ENCODE measurements at regions not wholly inside any gene's neighbourhood (a gene's known extent, or its start where the extent isn't known, plus 50 kb on each side); places are given as distances from the start of the nearest gene placed in this dataset.

GRCh38 chr5:169512385-169512784 lies 71.2 kb upstream of the SPDL1 start:
- Mint-ChIP-seq H3K4me1 (ENCODE audit: low read depth, unreplicated experiment) (peaks cover 7% of the 10 kb centered on the region), H3K9me3 (ENCODE audit: unreplicated experiment) (no peaks in the 10 kb centered on the region), H3K36me3 (ENCODE audit: insufficient read depth, unreplicated experiment) (no peaks in the 10 kb centered on the region), H3K27me3 (ENCODE audit: insufficient read depth, unreplicated experiment) (no peaks in the 10 kb centered on the region), H3K4me3 (ENCODE audit: unreplicated experiment) (no peak overlapping the region), H3K27ac (ENCODE audit: unreplicated experiment) (no peak overlapping the region)
- intact Hi-C loops (cut with micrococcal nuclease; ENCODE audit: unreplicated experiment), result loop anchor here (5.0 to 10.0 kb wide), 2 partner anchors 70 to 158 kb away; no protein-coding TSS in a partner anchor
- BruUV-seq (replicated peaks), result no TSS peak
- Histone ChIP-seq H3K4me3 (ENCODE audit: low read depth, low read length) (no peak overlapping the region), H3K36me3 (ENCODE audit: control insufficient read depth, insufficient read depth, low read length) (no peaks in the 10 kb centered on the region), H3K4me1 (peaks cover 15% of the 10 kb centered on the region; the same call in 1 of the 2 replicates), H3K27me3 (replicated peaks; ENCODE audit: control insufficient read depth, insufficient read depth, low read length) (no peaks in the 10 kb centered on the region), H3K9me3 (no peaks in the 10 kb centered on the region)
- CTCF ChIA-PET, result no interaction called here
- DNase-seq, result no peak
- POLR2A ChIA-PET, result no interaction called here
- TF ChIP-seq CTCF (IDR thresholded peaks at IDR 0.05; ENCODE audit: insufficient read depth in 1 of 2, low read depth in 1 of 2, low read length in 1 of 2, severe bottlenecking in 1 of 2, unreplicated experiment in 1 of 2), result no peak

GRCh38 chr5:169511708-169512107 lies 71.9 kb upstream of the SPDL1 start:
- H3K9me3 ChIP-seq, result no peaks in the 10 kb centered on the region
- peaks cover 7% of the 10 kb centered on the region for H3K4me1 Mint-ChIP-seq (ENCODE audit: low read depth, unreplicated experiment)
- no peak for DNase-seq
- intact Hi-C loops (cut with micrococcal nuclease; ENCODE audit: unreplicated experiment), result loop anchor here (5.0 to 10.0 kb wide), 2 partner anchors 69 to 157 kb away; no protein-coding TSS in a partner anchor
- H3K27me3 ChIP-seq (replicated peaks; ENCODE audit: control insufficient read depth, insufficient read depth, low read length), result no peaks in the 10 kb centered on the region
- H3K27ac Mint-ChIP-seq (ENCODE audit: unreplicated experiment), result no peak overlapping the region
- no peaks in the 10 kb centered on the region for H3K9me3 Mint-ChIP-seq (ENCODE audit: unreplicated experiment)
- H3K4me3 ChIP-seq (ENCODE audit: low read depth, low read length), result no peak overlapping the region
- H3K4me3 Mint-ChIP-seq (ENCODE audit: unreplicated experiment), result no peak overlapping the region
- no peaks in the 10 kb centered on the region for H3K27me3 Mint-ChIP-seq (ENCODE audit: insufficient read depth, unreplicated experiment)
- H3K36me3 Mint-ChIP-seq (ENCODE audit: insufficient read depth, unreplicated experiment), result no peaks in the 10 kb centered on the region
- ChIA-PET CTCF (no interaction called here), POLR2A (no interaction called here)
- BruUV-seq (replicated peaks), result no TSS peak
- H3K36me3 ChIP-seq (ENCODE audit: control insufficient read depth, insufficient read depth, low read length), result no peaks in the 10 kb centered on the region
- peak; percentile 4 to 32 for TF ChIP-seq CTCF (IDR thresholded peaks at IDR 0.05; ENCODE audit: insufficient read depth in 1 of 2, low read depth in 1 of 2, low read length in 1 of 2, severe bottlenecking in 1 of 2, unreplicated experiment in 1 of 2)
- H3K4me1 ChIP-seq, result peaks cover 15% of the 10 kb centered on the region; the same call in 1 of the 2 replicates

GRCh38 chr5:169507051-169507450 lies 76.5 kb upstream of the SPDL1 start:
- Histone ChIP-seq H3K36me3 (ENCODE audit: control insufficient read depth, insufficient read depth, low read length) (no peaks in the 10 kb centered on the region), H3K4me3 (ENCODE audit: low read depth, low read length) (no peak overlapping the region), H3K9me3 (no peaks in the 10 kb centered on the region), H3K4me1 (peaks cover 24% of the 10 kb centered on the region), H3K27me3 (replicated peaks; ENCODE audit: control insufficient read depth, insufficient read depth, low read length) (no peaks in the 10 kb centered on the region)
- ChIA-PET CTCF (no interaction called here), POLR2A (interaction anchor here (0.5 kb wide), 1 partner anchor 77 kb away, joined by 3 read pairs; the partner anchor contains the start of gene SPDL1)
- no peaks in the 10 kb centered on the region for H3K36me3 Mint-ChIP-seq (ENCODE audit: insufficient read depth, unreplicated experiment)
- no TSS peak for BruUV-seq (replicated peaks)
- H3K27ac Mint-ChIP-seq (ENCODE audit: unreplicated experiment), result no peak overlapping the region
- peaks cover 21% of the 10 kb centered on the region for H3K4me1 Mint-ChIP-seq (ENCODE audit: low read depth, unreplicated experiment)
- no peaks in the 10 kb centered on the region for H3K27me3 Mint-ChIP-seq (ENCODE audit: insufficient read depth, unreplicated experiment)
- no peak for TF ChIP-seq CTCF (IDR thresholded peaks at IDR 0.05; ENCODE audit: insufficient read depth in 1 of 2, low read depth in 1 of 2, low read length in 1 of 2, severe bottlenecking in 1 of 2, unreplicated experiment in 1 of 2)
- H3K9me3 Mint-ChIP-seq (ENCODE audit: unreplicated experiment), result no peaks in the 10 kb centered on the region
- no peak overlapping the region for H3K4me3 Mint-ChIP-seq (ENCODE audit: unreplicated experiment)
- no peak for DNase-seq
- intact Hi-C loops (cut with micrococcal nuclease; ENCODE audit: unreplicated experiment), result no loop called here

Measured in Caco-2 (cell line).